ENCODE measurements at regions not wholly inside any gene's neighbourhood (a gene's known extent, or its start where the extent isn't known, plus 50 kb on each side); places are given as distances from the start of the nearest gene placed in this dataset.

DNA sequence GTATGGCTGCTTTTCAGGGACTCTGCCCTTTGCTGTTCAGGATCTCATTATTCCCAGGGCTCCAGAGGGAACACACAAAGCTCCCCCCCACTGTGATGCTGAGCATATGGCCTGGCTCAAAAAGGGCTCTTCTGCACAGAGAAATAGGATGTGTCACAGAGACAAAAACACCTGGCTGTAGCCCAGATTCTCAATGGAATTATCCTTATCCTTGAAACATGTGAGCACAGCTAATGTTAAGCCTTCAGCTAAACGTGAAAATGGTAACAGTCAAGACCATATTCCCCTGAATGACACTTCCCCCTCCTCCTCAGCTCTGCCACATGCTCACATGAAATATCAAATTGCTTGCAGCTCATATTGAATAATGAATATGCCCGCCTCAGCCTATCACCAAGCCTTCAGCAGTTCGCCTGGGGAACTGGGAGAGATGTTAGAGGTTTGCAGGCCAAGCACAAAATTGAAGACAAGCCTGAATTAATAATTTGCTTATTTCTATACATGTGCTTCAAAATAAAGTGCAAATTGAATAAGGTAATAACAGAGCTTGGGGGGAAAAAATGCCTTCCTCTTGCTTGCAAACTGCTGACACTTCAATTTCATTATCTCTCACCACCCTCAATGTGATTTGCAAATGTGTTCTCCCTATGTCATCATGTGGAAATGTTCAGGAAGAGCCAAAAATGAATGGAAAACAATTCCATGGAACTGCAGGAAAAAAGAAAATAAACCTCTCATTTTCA is 181.0 kb upstream of the HNRNPA3 start:
- H3K36me3 ChIP-seq (replicated peaks in 1 of 2; ENCODE audit: control insufficient read depth in 1 of 2, insufficient read depth in 2 of 2, low read length in 2 of 2) = no peaks in the 10 kb centered on the region
- H3K4me2 ChIP-seq (ENCODE audit: low read depth, low read length) = no peak overlapping the region
- no peaks in the 10 kb centered on the region for H3K4me1 ChIP-seq (ENCODE audit: insufficient read depth, low read length)
- H4K20me1 ChIP-seq (ENCODE audit: insufficient read depth, low read length) = no peaks in the 10 kb centered on the region
- CTCF ChIA-PET (ENCODE audit: low intra/inter-chr PET ratio, low total read pairs) = no interaction called here
- TF ChIP-seq MAFF (IDR thresholded peaks at IDR 0.05; ENCODE audit: low read depth, low read length) (peak; percentile 90), ZBTB3 (CRISPR knock-in tag; IDR thresholded peaks at IDR 0.05; ENCODE audit: borderline replicate concordance, low read depth) (no peak), JUN (CRISPR knock-in tag; IDR thresholded peaks at IDR 0.05) (no peak), ZNF639 (CRISPR knock-in tag; conservative IDR thresholded peaks at IDR 0.05) (no peak), MAFK (conservative IDR thresholded peaks at IDR 0.05 in 1 of 2, IDR thresholded peaks at IDR 0.05 in 1 of 2; ENCODE audit: low read length in 2 of 2) (peak; percentile 76 to 92)
- FAIRE-seq = no peak
- no peak overlapping the region for H3K27ac ChIP-seq (ENCODE audit: extremely low read length, insufficient read depth, low read length)
- peaks cover 0 to 8% of the 10 kb centered on the region in 2 experiments; a peak in 2 of 5 replicates for H3K27me3 ChIP-seq (ENCODE audit: control insufficient read depth in 1 of 2, insufficient read depth in 2 of 2, low read length in 2 of 2)
- POLR2A ChIA-PET = no interaction called here
- DNase-seq (ENCODE audit: low spot score) = no peak
- no TSS peak for BruUV-seq (replicated peaks)
- no peaks in the 10 kb centered on the region for H3K79me2 ChIP-seq (ENCODE audit: insufficient read depth, low read length)
- no peak overlapping the region for H3K4me3 ChIP-seq (replicated peaks in 1 of 3; ENCODE audit: insufficient read depth in 1 of 3, low read depth in 2 of 3, low read length in 3 of 3)
- no peaks in the 10 kb centered on the region for H3K9me3 ChIP-seq (ENCODE audit: low read length)
- H2AFZ ChIP-seq (ENCODE audit: low read length) = no peak overlapping the region
- in situ Hi-C loops (cut with HindIII; ENCODE audit: extremely low pct_ligation_motif_present, low pct_unique_long_range_greater_than_20kb) (no loop called here), intact Hi-C loops (cut with micrococcal nuclease; ENCODE audit: unreplicated experiment) (no loop called here)
- 0% methylated on average over 3 of the region's 3 CpGs for WGBS (ENCODE audit: low lambda C conversion rate)
- ATAC-seq = no peak
- H3K9ac ChIP-seq (ENCODE audit: insufficient read depth, low read depth, low read length) = no peak overlapping the region

DNA sequence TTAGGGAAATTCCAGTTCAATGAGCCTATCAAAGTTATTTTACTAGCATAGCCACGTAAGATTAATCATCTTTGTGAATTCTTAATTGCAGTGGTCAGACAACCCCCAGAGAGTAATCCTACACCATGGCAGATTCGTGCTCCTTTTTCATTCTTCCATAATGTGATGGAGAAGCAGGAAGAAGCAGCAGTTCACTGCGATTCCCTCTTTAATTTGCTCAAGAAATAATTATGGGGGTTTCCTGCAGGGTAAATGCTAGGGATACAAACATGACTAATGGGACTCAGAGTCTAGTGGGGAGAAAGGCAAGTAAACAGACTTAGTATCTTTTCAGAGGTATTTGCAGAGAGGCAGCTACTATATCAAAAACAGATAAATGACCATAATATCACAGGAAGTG is 175.8 kb upstream of the HNRNPA3 start:
- H3K27me3 ChIP-seq (ENCODE audit: control insufficient read depth in 1 of 2, insufficient read depth in 2 of 2, low read length in 2 of 2) = peaks cover 1 to 24% of the 10 kb centered on the region in 2 experiments; a peak in 4 of 5 replicates
- no peak overlapping the region for H3K9ac ChIP-seq (ENCODE audit: insufficient read depth, low read depth, low read length)
- in situ Hi-C loops (cut with HindIII; ENCODE audit: extremely low pct_ligation_motif_present, low pct_unique_long_range_greater_than_20kb) (no loop called here), intact Hi-C loops (cut with micrococcal nuclease; ENCODE audit: unreplicated experiment) (no loop called here)
- ATAC-seq (no peak), FAIRE-seq (no peak), DNase-seq (ENCODE audit: low spot score) (no peak)
- no peak overlapping the region for H3K27ac ChIP-seq (ENCODE audit: extremely low read length, insufficient read depth, low read length)
- no TSS peak for BruUV-seq (replicated peaks)
- H2AFZ ChIP-seq (ENCODE audit: low read length) = no peak overlapping the region
- no peak overlapping the region for H3K4me2 ChIP-seq (ENCODE audit: low read depth, low read length)
- ChIA-PET POLR2A (no interaction called here), CTCF (ENCODE audit: low intra/inter-chr PET ratio, low total read pairs) (no interaction called here)
- H3K4me1 ChIP-seq (ENCODE audit: insufficient read depth, low read length) = no peaks in the 10 kb centered on the region
- H3K79me2 ChIP-seq (ENCODE audit: insufficient read depth, low read length) = no peaks in the 10 kb centered on the region
- no peak overlapping the region for H3K4me3 ChIP-seq (replicated peaks in 1 of 3; ENCODE audit: insufficient read depth in 1 of 3, low read depth in 2 of 3, low read length in 3 of 3)
- H4K20me1 ChIP-seq (ENCODE audit: insufficient read depth, low read length) = no peaks in the 10 kb centered on the region
- H3K36me3 ChIP-seq (replicated peaks in 1 of 2; ENCODE audit: control insufficient read depth in 1 of 2, insufficient read depth in 2 of 2, low read length in 2 of 2) = no peaks in the 10 kb centered on the region
- WGBS (ENCODE audit: low lambda C conversion rate) = 0% methylated on average over 3 of the region's 3 CpGs
- no peaks in the 10 kb centered on the region for H3K9me3 ChIP-seq (ENCODE audit: low read length)
- TF ChIP-seq, protein P1, sequence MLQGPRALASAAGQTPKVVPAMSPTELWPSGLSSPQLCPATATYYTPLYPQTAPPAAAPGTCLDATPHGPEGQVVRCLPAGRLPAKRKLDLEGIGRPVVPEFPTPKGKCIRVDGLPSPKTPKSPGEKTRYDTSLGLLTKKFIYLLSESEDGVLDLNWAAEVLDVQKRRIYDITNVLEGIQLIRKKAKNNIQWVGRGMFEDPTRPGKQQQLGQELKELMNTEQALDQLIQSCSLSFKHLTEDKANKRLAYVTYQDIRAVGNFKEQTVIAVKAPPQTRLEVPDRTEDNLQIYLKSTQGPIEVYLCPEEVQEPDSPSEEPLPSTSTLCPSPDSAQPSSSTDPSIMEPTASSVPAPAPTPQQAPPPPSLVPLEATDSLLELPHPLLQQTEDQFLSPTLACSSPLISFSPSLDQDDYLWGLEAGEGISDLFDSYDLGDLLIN (CRISPR knock-in tag; IDR thresholded peaks at IDR 0.05; ENCODE audit: borderline replicate concordance) = no peak
- TF ChIP-seq, protein P2, sequence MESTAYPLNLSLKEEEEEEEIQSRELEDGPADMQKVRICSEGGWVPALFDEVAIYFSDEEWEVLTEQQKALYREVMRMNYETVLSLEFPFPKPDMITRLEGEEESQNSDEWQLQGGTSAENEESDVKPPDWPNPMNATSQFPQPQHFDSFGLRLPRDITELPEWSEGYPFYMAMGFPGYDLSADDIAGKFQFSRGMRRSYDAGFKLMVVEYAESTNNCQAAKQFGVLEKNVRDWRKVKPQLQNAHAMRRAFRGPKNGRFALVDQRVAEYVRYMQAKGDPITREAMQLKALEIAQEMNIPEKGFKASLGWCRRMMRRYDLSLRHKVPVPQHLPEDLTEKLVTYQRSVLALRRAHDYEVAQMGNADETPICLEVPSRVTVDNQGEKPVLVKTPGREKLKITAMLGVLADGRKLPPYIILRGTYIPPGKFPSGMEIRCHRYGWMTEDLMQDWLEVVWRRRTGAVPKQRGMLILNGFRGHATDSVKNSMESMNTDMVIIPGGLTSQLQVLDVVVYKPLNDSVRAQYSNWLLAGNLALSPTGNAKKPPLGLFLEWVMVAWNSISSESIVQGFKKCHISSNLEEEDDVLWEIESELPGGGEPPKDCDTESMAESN (CRISPR knock-in tag; conservative IDR thresholded peaks at IDR 0.05) = no peak
- no peak for TF ChIP-seq ZNF747 (CRISPR knock-in tag; IDR thresholded peaks at IDR 0.05; ENCODE audit: borderline replicate concordance)
- TF ChIP-seq KDM6A (CRISPR knock-in tag; IDR thresholded peaks at IDR 0.05; ENCODE audit: low read depth) = no peak
- TF ChIP-seq ZNF496 (CRISPR knock-in tag; IDR thresholded peaks at IDR 0.05; ENCODE audit: insufficient replicate concordance) = no peak
- TF ChIP-seq ZNF3 (CRISPR knock-in tag; IDR thresholded peaks at IDR 0.05) = no peak
- TF ChIP-seq, protein P3, sequence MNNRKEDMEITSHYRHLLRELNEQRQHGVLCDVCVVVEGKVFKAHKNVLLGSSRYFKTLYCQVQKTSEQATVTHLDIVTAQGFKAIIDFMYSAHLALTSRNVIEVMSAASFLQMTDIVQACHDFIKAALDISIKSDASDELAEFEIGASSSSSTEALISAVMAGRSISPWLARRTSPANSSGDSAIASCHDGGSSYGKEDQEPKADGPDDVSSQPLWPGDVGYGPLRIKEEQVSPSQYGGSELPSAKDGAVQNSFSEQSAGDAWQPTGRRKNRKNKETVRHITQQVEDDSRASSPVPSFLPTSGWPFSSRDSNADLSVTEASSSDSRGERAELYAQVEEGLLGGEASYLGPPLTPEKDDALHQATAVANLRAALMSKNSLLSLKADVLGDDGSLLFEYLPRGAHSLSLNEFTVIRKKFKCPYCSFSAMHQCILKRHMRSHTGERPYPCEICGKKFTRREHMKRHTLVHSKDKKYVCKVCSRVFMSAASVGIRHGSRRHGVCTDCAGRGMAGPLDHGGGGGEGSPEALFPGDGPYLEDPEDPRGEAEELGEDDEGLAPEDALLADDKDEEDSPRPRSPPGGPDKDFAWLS (CRISPR knock-in tag; IDR thresholded peaks at IDR 0.05; ENCODE audit: borderline replicate concordance) = no peak

Data from HepG2 (cell line).